B cell (primary cell): ENCODE measurements at regions not wholly inside any gene's neighbourhood (a gene's known extent, or its start where the extent isn't known, plus 50 kb on each side); places are given as distances from the start of the nearest gene placed in this dataset.

Experiments used
- ATAC-seq: fragments of 200-7000 bp; cut with Tn5 transposase; one replicate; pipeline ENCODE4 v1.10.0; 2021; ENCODE audit warnings: low read depth, mild to moderate bottlenecking, moderate number of reproducible peaks, moderate library complexity
- CTCF ChIA-PET: fragments of 350-600 bp; sonication (Branson Sonifier 250); formaldehyde crosslinking; loops from one replicate; lab custom pipeline; 2021; ENCODE audit warnings: antibody characterized with exemption, inconsistent platforms; lab: Charles Lee
- POLR2A ChIA-PET: fragments of 350-600 bp; sonication (Branson Sonifier 250); formaldehyde crosslinking; loops from one replicate; lab custom pipeline; 2021; ENCODE audit warnings: antibody characterized with exemption; lab: Charles Lee
- DNase-seq: peaks from one replicate; pipeline ENCODE4 v3.0.0; 2013
- H2AFZ ChIP-seq: 2 replicates; pipeline ENCODE4 v1.6.1; 2012; ENCODE audit warnings: mild to moderate bottlenecking, low read depth, low read length; ENCODE audit not compliant: insufficient read depth, poor library complexity, severe bottlenecking
- H3K27ac ChIP-seq, 2 donors: 1 replicate in 1 of 2; 2 replicates in 1 of 2; pipeline ENCODE4 v1.5.1; 2012 to 2013; ENCODE audit warnings: low read length in 2 of 2, mild to moderate bottlenecking in 2 of 2, moderate library complexity in 1 of 2
- H3K27me3 ChIP-seq, 4 experiments: fragments of 200-600 bp in 1 of 4; sonication (generic) in 1 of 4; replicated peaks in 1 of 4; 1 replicate in 2 of 4; 2 replicates in 2 of 4; pipeline versions ENCODE4 v1.6.1 to v1.7.0; 2013 to 2016; ENCODE audit warnings: low read length in 3 of 4, mild to moderate bottlenecking in 2 of 4, mixed read lengths in 1 of 4, moderate library complexity in 1 of 4; ENCODE audit not compliant: insufficient read depth in 4 of 4, control insufficient read depth in 3 of 4; ENCODE audit errors: control extremely low read depth in 1 of 4
- H3K36me3 ChIP-seq, 2 experiments: replicated peaks in 1 of 2; 1 replicate in 1 of 2; 2 replicates in 1 of 2; pipeline versions ENCODE4 v1.6.1 to v1.7.1; 2013; ENCODE audit warnings: low read length in 1 of 2; ENCODE audit not compliant: insufficient read depth in 2 of 2, control insufficient read depth in 1 of 2; ENCODE audit errors: control extremely low read depth in 1 of 2, extremely low read depth in 1 of 2
- H3K4me1 ChIP-seq, 2 donors: fragments of 200-600 bp in 1 of 2; sonication (generic) in 1 of 2; 1 replicate in 1 of 2; 2 replicates in 1 of 2; pipeline versions ENCODE4 v1.5.1 to v1.6.1; 2013 to 2017; ENCODE audit warnings: low read length in 2 of 2; ENCODE audit not compliant: control insufficient read depth in 2 of 2, insufficient read depth in 2 of 2
- H3K4me2 ChIP-seq: replicated peaks from 2 replicates; pipeline ENCODE3; 2012; ENCODE audit warnings: mild to moderate bottlenecking, low read depth, low read length; ENCODE audit not compliant: poor library complexity, severe bottlenecking
- H3K4me3 ChIP-seq, 5 experiments: fragments of 200-600 bp in 1 of 5; sonication (generic) in 1 of 5; 1 replicate in 3 of 5; 2 replicates in 2 of 5; pipeline versions ENCODE4 v1.5.1 to v1.7.0; 2011 to 2016; ENCODE audit warnings: low read length in 4 of 5, mild to moderate bottlenecking in 4 of 5, low read depth in 2 of 5, control low read depth in 1 of 5, moderate library complexity in 1 of 5; ENCODE audit not compliant: insufficient read depth in 1 of 5; ENCODE audit errors: control extremely low read depth in 1 of 5, extremely low read depth in 1 of 5
- H3K79me2 ChIP-seq: fragments of 200-600 bp; sonication (generic); one replicate; pipeline ENCODE4 v1.6.0; 2016; ENCODE audit warnings: low read length; ENCODE audit not compliant: control insufficient read depth, insufficient read depth
- H3K9ac ChIP-seq: fragments of 200-600 bp; sonication (generic); 2 replicates; pipeline ENCODE4 v1.6.1; 2017; ENCODE audit warnings: mild to moderate bottlenecking, low read length, moderate library complexity
- H3K9me3 ChIP-seq, 3 donors: one replicate each; pipeline versions ENCODE4 v1.6.1 to v1.7.1; 2013; ENCODE audit warnings: low read length in 2 of 3; ENCODE audit not compliant: control insufficient read depth in 2 of 3, insufficient read depth in 1 of 3; ENCODE audit errors: control extremely low read depth in 1 of 3
- H4K20me1 ChIP-seq: 2 replicates; pipeline ENCODE4 v1.6.0; 2012; ENCODE audit warnings: mild to moderate bottlenecking, low read length; ENCODE audit not compliant: insufficient read depth, control insufficient read depth, poor library complexity, severe bottlenecking
- H3K27ac Mint-ChIP-seq: one replicate; pipeline ENCODE4 v1.8.0; 2021; ENCODE audit warnings: mixed read lengths
- H3K27me3 Mint-ChIP-seq: one replicate; pipeline ENCODE4 v1.8.0; 2021; ENCODE audit warnings: mixed read lengths
- H3K4me1 Mint-ChIP-seq: one replicate; pipeline ENCODE4 v1.8.0; 2021; ENCODE audit warnings: mixed read lengths
- H3K4me3 Mint-ChIP-seq: one replicate; pipeline ENCODE4 v1.8.0; 2021; ENCODE audit warnings: mixed read lengths
- H3K9me3 Mint-ChIP-seq: one replicate; pipeline ENCODE4 v1.8.0; 2022; ENCODE audit warnings: mixed read lengths; ENCODE audit not compliant: insufficient read depth
- EZH2 ChIP-seq: IDR thresholded peaks from 2 replicates; pipeline ENCODE4 v1.6.1; 2012; ENCODE audit warnings: borderline replicate concordance, low read depth, mild to moderate bottlenecking, moderate library complexity, low read length; ENCODE audit not compliant: insufficient read depth, poor library complexity, severe bottlenecking
- WGBS: methylation state at CpG from one replicate; pipeline ENCODE4 v1.1.5; 2013; ENCODE audit warnings: missing lambda C conversion rate; ENCODE audit not compliant: insufficient coverage; 5-methylcytosine and 5-hydroxymethylcytosine counted together
- intact Hi-C: fragments of 100-400 bp; cut with micrococcal nuclease; formaldehyde crosslinking; loops from one replicate; pipeline ENCODE4 v1.10.0; 2022
- TF ChIP-seq, protein P1 (sequence below): fragments of 200-600 bp; IDR thresholded peaks from one replicate; pipeline ENCODE4 v1.8.0; 2022; ENCODE audit warnings: antibody characterized with exemption, mild to moderate bottlenecking

DNA sequence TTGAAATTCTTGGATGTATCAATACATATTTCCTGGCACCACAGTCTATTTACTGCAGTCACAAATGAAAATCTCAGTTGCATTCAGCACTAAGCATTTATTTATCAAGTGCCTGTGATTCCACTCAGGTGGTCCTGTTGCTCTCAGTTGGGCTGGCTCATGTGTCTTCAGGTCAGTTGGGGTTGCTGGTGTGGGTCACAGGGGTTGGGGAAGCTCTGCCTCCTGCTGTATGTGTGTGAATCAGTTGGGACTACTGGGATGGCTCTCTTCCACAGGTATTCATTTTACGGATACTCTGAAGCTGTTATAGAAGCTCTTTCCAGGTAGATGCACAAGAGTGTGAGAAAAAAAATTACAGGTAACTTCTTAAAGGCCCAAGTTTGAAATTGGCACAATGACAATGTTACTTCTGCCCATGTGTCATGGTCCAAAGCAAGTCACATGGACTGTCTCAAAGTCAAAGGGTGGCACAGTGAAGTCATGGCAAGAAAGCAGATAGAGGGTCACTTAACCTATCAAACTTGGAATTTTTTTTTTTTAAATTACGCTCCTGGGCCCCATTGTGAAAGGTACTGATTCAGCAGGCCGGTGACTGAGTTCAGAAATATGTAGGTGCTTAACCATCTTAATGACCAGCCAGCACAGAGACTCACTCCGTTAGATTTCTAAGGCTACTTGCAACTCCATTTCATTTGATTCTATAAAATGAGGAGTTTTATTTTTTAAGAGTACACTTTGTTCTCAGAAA lies 249.2 kb upstream of the GCFC2 start:
- Histone ChIP-seq H3K4me2 (no peak overlapping the region), H3K27ac (no peak overlapping the region), H3K9ac (no peak overlapping the region), H3K36me3 (no peaks in the 10 kb centered on the region), H3K4me1 (no peaks in the 10 kb centered on the region), H3K9me3 (no peaks in the 10 kb centered on the region), H3K27me3 (no peaks in the 10 kb centered on the region), H3K79me2 (no peaks in the 10 kb centered on the region), H4K20me1 (no peaks in the 10 kb centered on the region), H2AFZ (no peak overlapping the region), H3K4me3 (no peak overlapping the region)
- CTCF ChIA-PET, result no interaction called here
- no peak for TF ChIP-seq EZH2
- TF ChIP-seq, protein P1, sequence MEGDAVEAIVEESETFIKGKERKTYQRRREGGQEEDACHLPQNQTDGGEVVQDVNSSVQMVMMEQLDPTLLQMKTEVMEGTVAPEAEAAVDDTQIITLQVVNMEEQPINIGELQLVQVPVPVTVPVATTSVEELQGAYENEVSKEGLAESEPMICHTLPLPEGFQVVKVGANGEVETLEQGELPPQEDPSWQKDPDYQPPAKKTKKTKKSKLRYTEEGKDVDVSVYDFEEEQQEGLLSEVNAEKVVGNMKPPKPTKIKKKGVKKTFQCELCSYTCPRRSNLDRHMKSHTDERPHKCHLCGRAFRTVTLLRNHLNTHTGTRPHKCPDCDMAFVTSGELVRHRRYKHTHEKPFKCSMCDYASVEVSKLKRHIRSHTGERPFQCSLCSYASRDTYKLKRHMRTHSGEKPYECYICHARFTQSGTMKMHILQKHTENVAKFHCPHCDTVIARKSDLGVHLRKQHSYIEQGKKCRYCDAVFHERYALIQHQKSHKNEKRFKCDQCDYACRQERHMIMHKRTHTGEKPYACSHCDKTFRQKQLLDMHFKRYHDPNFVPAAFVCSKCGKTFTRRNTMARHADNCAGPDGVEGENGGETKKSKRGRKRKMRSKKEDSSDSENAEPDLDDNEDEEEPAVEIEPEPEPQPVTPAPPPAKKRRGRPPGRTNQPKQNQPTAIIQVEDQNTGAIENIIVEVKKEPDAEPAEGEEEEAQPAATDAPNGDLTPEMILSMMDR, result no peak
- H3K27me3 Mint-ChIP-seq, result no peaks in the 10 kb centered on the region
- H3K9me3 Mint-ChIP-seq, result no peaks in the 10 kb centered on the region
- WGBS, result 100% methylated on average over 1 of the region's 4 CpGs
- H3K4me3 Mint-ChIP-seq, result no peak overlapping the region
- no peaks in the 10 kb centered on the region for H3K4me1 Mint-ChIP-seq
- intact Hi-C loops, result no loop called here
- ATAC-seq (no peak), DNase-seq (no peak)
- POLR2A ChIA-PET, result no interaction called here
- H3K27ac Mint-ChIP-seq, result no peak overlapping the region

DNA sequence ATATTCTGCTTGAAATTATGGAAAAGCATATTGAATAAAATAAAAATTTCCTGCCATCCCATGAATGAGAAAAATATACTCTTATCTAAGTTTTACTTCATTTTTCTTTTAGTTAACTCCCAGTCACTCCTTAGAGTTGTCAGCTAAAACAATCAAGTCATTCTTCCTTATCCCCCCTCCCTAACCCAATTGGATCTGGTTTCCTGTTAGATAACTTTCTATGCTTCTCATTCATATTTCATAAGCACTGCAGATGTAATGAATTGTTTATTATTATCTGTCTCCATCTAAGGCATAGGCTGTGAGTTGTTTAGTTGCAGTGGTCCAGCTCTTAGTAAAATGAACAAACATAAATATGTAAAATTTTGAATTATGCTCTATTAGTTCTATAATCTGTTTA lies 244.0 kb upstream of the GCFC2 start:
- Mint-ChIP-seq H3K4me3 (no peak overlapping the region), H3K27ac (no peak overlapping the region), H3K4me1 (no peaks in the 10 kb centered on the region), H3K9me3 (no peaks in the 10 kb centered on the region), H3K27me3 (no peaks in the 10 kb centered on the region)
- ChIA-PET POLR2A (no interaction called here), CTCF (no interaction called here)
- H3K4me3 ChIP-seq, result no peak overlapping the region
- H3K27ac ChIP-seq, result no peak overlapping the region
- no peaks in the 10 kb centered on the region for H3K4me1 ChIP-seq
- no peaks in the 10 kb centered on the region for H3K79me2 ChIP-seq
- intact Hi-C loops, result no loop called here
- H3K9me3 ChIP-seq, result no peaks in the 10 kb centered on the region
- no peak overlapping the region for H3K4me2 ChIP-seq
- H2AFZ ChIP-seq, result no peak overlapping the region
- H3K36me3 ChIP-seq, result no peaks in the 10 kb centered on the region
- H4K20me1 ChIP-seq, result no peaks in the 10 kb centered on the region
- no peak for ATAC-seq
- TF ChIP-seq EZH2, result no peak
- TF ChIP-seq, protein P1, result no peak
- no peak for DNase-seq
- H3K9ac ChIP-seq, result no peak overlapping the region
- no peaks in the 10 kb centered on the region for H3K27me3 ChIP-seq
